A673 (cell line): ENCODE measurements at regions not wholly inside any gene's neighbourhood (a gene's known extent, or its start where the extent isn't known, plus 50 kb on each side); places are given as distances from the start of the nearest gene placed in this dataset.

Source experiments
- CTCF ChIP-seq: fragments of 300-800, 200-600 bp; sonication (generic); conservative IDR thresholded peaks from 2 replicates; pipeline ENCODE4 v1.5.1; 2017; ENCODE audit warnings: low read depth, mild to moderate bottlenecking, antibody characterized with exemption, low read length, moderate library complexity, mixed read lengths
- EZH2 ChIP-seq: fragments of 200-600 bp; sonication (generic); IDR thresholded peaks from 2 replicates; pipeline ENCODE4 v1.6.1; 2017; ENCODE audit warnings: borderline replicate concordance, low read depth, mild to moderate bottlenecking, mixed read lengths, antibody characterized with exemption, low read length; ENCODE audit not compliant: poor library complexity, severe bottlenecking

- TF ChIP-seq CTCF = no peak
- TF ChIP-seq EZH2 = no peak
Measured at GRCh38 chr6:6453186-6453585, 132.7 kb upstream of the F13A1 start.
